PFSK-1 (cell line): ENCODE measurements at regions not wholly inside any gene's neighbourhood (a gene's known extent, or its start where the extent isn't known, plus 50 kb on each side); places are given as distances from the start of the nearest gene placed in this dataset.

Source experiments
- POLR2AphosphoS5 ChIP-seq: IDR thresholded peaks from 2 replicates; pipeline ENCODE4 v1.6.1; 2012; ENCODE audit warnings: low read depth, mild to moderate bottlenecking, control low read depth, low read length, moderate library complexity
- TAF1 ChIP-seq: IDR thresholded peaks from 2 replicates; pipeline ENCODE4 v1.6.1; 2012; ENCODE audit warnings: low read length, control low read depth, borderline replicate concordance; ENCODE audit not compliant: insufficient read depth

GRCh38 chr5:158392753-158393152 is 533.8 kb upstream of the CLINT1 start:
- no peak for TF ChIP-seq POLR2AphosphoS5
- TF ChIP-seq TAF1: no peak
